Sigmoid colon (tissue), 6 donors: ENCODE measurements at regions not wholly inside any gene's neighbourhood (a gene's known extent, or its start where the extent isn't known, plus 50 kb on each side); places are given as distances from the start of the nearest gene placed in this dataset.

Source experiments
- DNase-seq: peaks from one replicate; pipeline ENCODE4 v3.0.0-alpha.2; 2019
- H3K27ac ChIP-seq, 4 donors: fragments of 200-600 bp; sonication (generic); one replicate each; pipeline ENCODE4 v1.5.1; 2016 to 2019; ENCODE audit warnings: mild to moderate bottlenecking in 1 of 4
- H3K27me3 ChIP-seq, 3 donors: fragments of 200-600 bp; sonication (generic); one replicate each; pipeline ENCODE4 v1.5.1; 2019; ENCODE audit warnings: mild to moderate bottlenecking in 1 of 3
- H3K36me3 ChIP-seq, 4 donors: fragments of 200-600 bp; sonication (generic); one replicate each; pipeline ENCODE4 v1.5.1; 2016 to 2019
- H3K4me1 ChIP-seq, 4 donors: fragments of 200-600 bp; sonication (generic); one replicate each; pipeline ENCODE4 v1.5.1; 2017 to 2019
- H3K4me3 ChIP-seq, 4 donors: fragments of 200-600 bp; sonication (generic); one replicate each; pipeline ENCODE4 v1.5.1; 2017 to 2019; ENCODE audit warnings: mild to moderate bottlenecking in 2 of 4, moderate library complexity in 1 of 4
- H3K9me3 ChIP-seq, 4 donors: fragments of 200-600 bp in 3 of 4; sonication (generic) in 3 of 4; one replicate each; pipeline versions ENCODE4 v1.5.1 to v1.6.1; 2013 to 2019
- EP300 ChIP-seq, 4 donors: sonication (generic); formaldehyde crosslinking; IDR thresholded peaks; one replicate each; pipeline ENCODE4 v1.6.1; 2017; ENCODE audit warnings: antibody characterized with exemption in 4 of 4
- POLR2A ChIP-seq, 2 donors: fragments of 450-650 bp; IDR thresholded peaks; one replicate each; pipeline ENCODE4 v1.6.1; 2016; ENCODE audit warnings: antibody characterized with exemption in 2 of 2, mild to moderate bottlenecking in 2 of 2, moderate library complexity in 2 of 2
- POLR2AphosphoS5 ChIP-seq, 4 donors: sonication (generic); formaldehyde crosslinking; IDR thresholded peaks; one replicate each; pipeline ENCODE4 v1.6.1; 2017; ENCODE audit warnings: antibody characterized with exemption in 4 of 4
- WGBS, 2 donors: extraction: QIAGEN DNeasy Blood & Tissue Kit; methylation state at CpG; one replicate each; pipeline ENCODE4 v1.1.7; 2013; 5-methylcytosine and 5-hydroxymethylcytosine counted together
- intact Hi-C: fragments of 100-400 bp; cut with DNase I; formaldehyde crosslinking; loops from one replicate; pipeline ENCODE4 v1.15.1; 2023
- TF ChIP-seq, protein P1 (sequence below), 4 experiments: fragments of 450-650 bp in 3 of 4; fragments of 200-600 bp in 1 of 4; IDR thresholded peaks; one replicate each; pipeline ENCODE4 v1.5.1; 2016 to 2019; ENCODE audit warnings: antibody characterized with exemption in 4 of 4, mild to moderate bottlenecking in 3 of 4, moderate library complexity in 2 of 4
- donor health status: healthy with polysubstance abuse.
- donor health status: healthy.

DNA sequence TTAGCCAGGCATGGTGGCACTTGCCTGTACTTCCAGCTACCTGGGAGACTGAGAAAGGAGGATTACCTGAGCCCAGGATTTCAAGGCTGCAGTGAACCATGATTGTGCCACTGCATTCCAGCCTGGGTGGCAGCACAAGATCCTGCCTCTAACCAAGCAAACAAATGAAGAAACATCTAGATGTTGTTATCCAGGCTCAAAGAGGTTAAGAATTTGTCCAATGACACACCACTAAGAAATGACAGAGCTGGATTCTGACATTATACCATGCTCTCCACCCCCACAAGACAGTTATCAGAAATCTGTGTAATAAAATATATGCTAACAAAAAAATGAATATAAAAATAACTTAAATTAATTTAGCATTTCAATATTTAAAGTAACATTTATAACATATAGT is 925.5 kb upstream of the SLC35B3 start:
- H3K4me1 ChIP-seq: no peaks in the 10 kb centered on the region
- TF ChIP-seq POLR2A (IDR thresholded peaks at IDR 0.05): no peak
- TF ChIP-seq POLR2AphosphoS5 (IDR thresholded peaks at IDR 0.05): no peak
- no peak for TF ChIP-seq EP300 (IDR thresholded peaks at IDR 0.05)
- TF ChIP-seq, protein P1, sequence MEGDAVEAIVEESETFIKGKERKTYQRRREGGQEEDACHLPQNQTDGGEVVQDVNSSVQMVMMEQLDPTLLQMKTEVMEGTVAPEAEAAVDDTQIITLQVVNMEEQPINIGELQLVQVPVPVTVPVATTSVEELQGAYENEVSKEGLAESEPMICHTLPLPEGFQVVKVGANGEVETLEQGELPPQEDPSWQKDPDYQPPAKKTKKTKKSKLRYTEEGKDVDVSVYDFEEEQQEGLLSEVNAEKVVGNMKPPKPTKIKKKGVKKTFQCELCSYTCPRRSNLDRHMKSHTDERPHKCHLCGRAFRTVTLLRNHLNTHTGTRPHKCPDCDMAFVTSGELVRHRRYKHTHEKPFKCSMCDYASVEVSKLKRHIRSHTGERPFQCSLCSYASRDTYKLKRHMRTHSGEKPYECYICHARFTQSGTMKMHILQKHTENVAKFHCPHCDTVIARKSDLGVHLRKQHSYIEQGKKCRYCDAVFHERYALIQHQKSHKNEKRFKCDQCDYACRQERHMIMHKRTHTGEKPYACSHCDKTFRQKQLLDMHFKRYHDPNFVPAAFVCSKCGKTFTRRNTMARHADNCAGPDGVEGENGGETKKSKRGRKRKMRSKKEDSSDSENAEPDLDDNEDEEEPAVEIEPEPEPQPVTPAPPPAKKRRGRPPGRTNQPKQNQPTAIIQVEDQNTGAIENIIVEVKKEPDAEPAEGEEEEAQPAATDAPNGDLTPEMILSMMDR (IDR thresholded peaks at IDR 0.05): no peak
- no peaks in the 10 kb centered on the region for H3K9me3 ChIP-seq
- no peak overlapping the region for H3K4me3 ChIP-seq
- H3K36me3 ChIP-seq: no peaks in the 10 kb centered on the region
- H3K27me3 ChIP-seq: no peaks in the 10 kb centered on the region
- no peak for DNase-seq
- intact Hi-C loops: no loop called here
- no peak overlapping the region for H3K27ac ChIP-seq

DNA sequence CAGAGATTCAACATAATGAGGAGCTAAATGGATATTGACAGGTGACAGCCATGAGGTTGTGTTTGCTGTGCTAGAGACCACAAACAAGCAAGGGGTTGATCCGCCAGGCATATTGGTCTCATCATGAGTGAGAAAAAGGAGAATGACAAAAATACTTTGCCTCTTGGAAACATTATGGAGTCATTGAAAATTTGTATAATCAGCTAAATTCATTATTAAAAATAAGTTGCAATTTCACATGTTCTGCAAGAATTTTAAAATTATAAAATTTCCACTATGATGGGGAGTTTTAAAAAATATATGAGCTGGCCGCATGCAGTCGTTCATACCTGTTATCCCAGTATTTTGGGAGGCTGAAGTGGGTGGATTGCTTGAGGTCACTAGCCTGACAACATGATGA is 912.3 kb upstream of the SLC35B3 start:
- WGBS, 2 donors: 81 to 90% methylated on average over 3 of the region's 3 CpGs

DNA sequence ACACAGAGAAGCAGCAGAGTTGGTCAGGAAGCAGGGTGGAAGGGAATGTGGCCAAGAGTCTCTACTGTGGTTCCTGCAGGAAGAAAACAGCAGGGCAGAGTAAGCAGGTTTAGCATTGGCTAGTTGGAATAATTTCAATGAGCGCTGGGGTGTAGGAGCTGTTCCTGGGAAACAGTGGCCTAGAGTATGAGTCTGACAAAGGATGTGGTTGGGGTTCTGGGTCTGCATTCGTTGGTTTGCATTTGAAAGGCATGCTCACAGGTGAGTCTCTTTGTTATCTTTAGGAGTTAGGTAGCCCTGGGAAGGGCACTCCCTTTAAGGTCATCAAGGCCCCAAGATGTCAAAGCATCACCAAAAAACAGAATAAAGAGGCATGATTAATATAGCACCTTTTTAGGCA is 911.6 kb upstream of the SLC35B3 start:
- no peak overlapping the region for H3K4me3 ChIP-seq
- no peak for DNase-seq
- H3K27ac ChIP-seq: no peak overlapping the region
- 69 to 74% methylated on average over 2 of the region's 2 CpGs for WGBS, 2 donors
- H3K27me3 ChIP-seq: no peaks in the 10 kb centered on the region
- TF ChIP-seq EP300 (IDR thresholded peaks at IDR 0.05) (no peak), POLR2AphosphoS5 (IDR thresholded peaks at IDR 0.05) (no peak), POLR2A (IDR thresholded peaks at IDR 0.05) (no peak)
- TF ChIP-seq, protein P1 (IDR thresholded peaks at IDR 0.05): no peak
- no peaks in the 10 kb centered on the region for H3K4me1 ChIP-seq
- H3K9me3 ChIP-seq: no peaks in the 10 kb centered on the region
- no peaks in the 10 kb centered on the region for H3K36me3 ChIP-seq
- intact Hi-C loops: no loop called here

More for the DNA sequence above, 912.3 kb upstream of the SLC35B3 start:
- no peaks in the 10 kb centered on the region for H3K27me3 ChIP-seq
- intact Hi-C loops: no loop called here
- H3K9me3 ChIP-seq: no peaks in the 10 kb centered on the region
- TF ChIP-seq, protein P1 (IDR thresholded peaks at IDR 0.05): no peak
- TF ChIP-seq POLR2AphosphoS5 (IDR thresholded peaks at IDR 0.05) (no peak), POLR2A (IDR thresholded peaks at IDR 0.05) (no peak), EP300 (IDR thresholded peaks at IDR 0.05) (no peak)
- no peaks in the 10 kb centered on the region for H3K4me1 ChIP-seq
- H3K36me3 ChIP-seq: no peaks in the 10 kb centered on the region
- no peak overlapping the region for H3K27ac ChIP-seq
- H3K4me3 ChIP-seq: no peak overlapping the region
- no peak for DNase-seq

DNA sequence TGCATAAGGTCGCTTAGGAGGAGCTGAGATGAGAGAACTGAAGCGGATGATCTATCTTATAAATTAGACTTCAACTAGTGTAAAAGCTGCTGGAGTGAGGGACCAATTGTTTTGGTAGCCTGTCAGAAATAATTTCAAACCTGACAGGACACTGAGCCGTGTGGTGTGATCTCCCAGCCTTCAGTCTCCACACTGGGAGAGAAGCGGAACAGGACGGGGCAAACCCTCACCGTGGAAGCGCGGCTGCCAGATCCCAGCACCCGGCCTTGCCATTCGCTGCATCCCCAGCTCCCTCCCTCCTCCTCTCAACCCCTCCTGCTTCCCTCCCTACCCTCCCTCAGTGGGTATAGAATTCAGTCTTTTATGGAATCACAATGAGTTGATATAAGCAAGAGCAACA is 900.1 kb upstream of the SLC35B3 start:
- DNase-seq: no peak
- Histone ChIP-seq H3K4me3 (no peak overlapping the region), H3K9me3 (no peaks in the 10 kb centered on the region), H3K27ac (no peak overlapping the region), H3K36me3 (no peaks in the 10 kb centered on the region), H3K27me3 (no peaks in the 10 kb centered on the region), H3K4me1 (no peaks in the 10 kb centered on the region)
- 80 to 83% methylated on average over 10 of the region's 10 CpGs for WGBS, 2 donors
- TF ChIP-seq POLR2AphosphoS5 (IDR thresholded peaks at IDR 0.05) (no peak), EP300 (IDR thresholded peaks at IDR 0.05) (no peak), POLR2A (IDR thresholded peaks at IDR 0.05) (no peak)
- TF ChIP-seq, protein P1 (IDR thresholded peaks at IDR 0.05): no peak
- intact Hi-C loops: no loop called here

DNA sequence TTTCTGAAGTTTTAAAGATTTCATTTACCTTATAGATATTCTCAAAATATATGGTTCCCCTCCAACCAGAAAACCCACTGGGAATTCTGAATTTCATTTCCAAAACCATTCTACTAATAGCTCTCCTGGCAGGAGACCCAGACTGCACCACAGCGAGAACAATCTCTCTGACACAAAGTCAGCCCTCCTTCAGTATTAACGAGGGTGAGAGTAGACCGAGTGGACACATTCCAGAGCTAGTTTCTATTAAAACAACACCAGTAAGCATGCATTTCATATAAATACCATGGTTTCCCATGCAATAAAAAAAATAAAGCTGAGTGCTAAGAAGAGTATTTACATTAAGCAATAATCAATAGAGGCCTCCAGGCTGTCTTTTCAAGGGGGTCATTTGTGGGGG is 899.6 kb upstream of the SLC35B3 start:
- intact Hi-C loops: no loop called here
- TF ChIP-seq POLR2A (IDR thresholded peaks at IDR 0.05): no peak
- no peak for TF ChIP-seq EP300 (IDR thresholded peaks at IDR 0.05)
- TF ChIP-seq, protein P1 (IDR thresholded peaks at IDR 0.05): no peak
- no peak for TF ChIP-seq POLR2AphosphoS5 (IDR thresholded peaks at IDR 0.05)
- H3K27me3 ChIP-seq: no peaks in the 10 kb centered on the region

More for the DNA sequence above, 899.6 kb upstream of the SLC35B3 start:
- no peak for DNase-seq
- WGBS, 2 donors: 62 to 66% methylated on average over 3 of the region's 3 CpGs
- no peak overlapping the region for H3K4me3 ChIP-seq
- H3K9me3 ChIP-seq: no peaks in the 10 kb centered on the region
- no peak overlapping the region for H3K27ac ChIP-seq
- no peaks in the 10 kb centered on the region for H3K36me3 ChIP-seq
- H3K4me1 ChIP-seq: no peaks in the 10 kb centered on the region
